Renal pelvis (tissue), 1 donor: ENCODE measurements at regions not wholly inside any gene's neighbourhood (a gene's known extent, or its start where the extent isn't known, plus 50 kb on each side); places are given as distances from the start of the nearest gene placed in this dataset.

Experiments used
- DNase-seq: peaks from one replicate; pipeline ENCODE4 v3.0.0-alpha.2; 2013

GRCh38 chr5:17430241-17430640 lies 67.8 kb upstream of the TAF11L2 start:
- no peak for DNase-seq

GRCh38 chr5:17431272-17432050 lies 66.6 kb upstream of the TAF11L2 start:
- no peak for DNase-seq

DNA sequence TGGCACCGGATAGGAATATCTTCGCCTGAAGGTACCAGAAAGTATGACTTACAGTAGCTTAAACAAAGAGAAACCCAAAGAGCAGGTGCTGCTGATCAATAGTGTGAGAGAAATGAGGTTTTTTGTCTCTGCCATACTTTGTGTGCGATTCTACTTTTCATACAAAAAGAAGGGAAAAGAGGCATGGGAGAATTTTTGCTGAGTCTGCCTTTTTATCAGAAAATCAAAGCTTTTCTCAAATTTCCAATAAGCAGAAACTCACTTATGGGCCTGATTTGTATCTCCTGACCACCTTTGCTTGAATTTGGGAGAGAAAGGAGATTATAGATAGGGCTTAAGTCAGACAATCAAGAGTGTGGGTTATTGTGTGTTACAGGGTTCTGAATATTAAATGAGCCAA lies 65.5 kb upstream of the TAF11L2 start:
- no peak for DNase-seq

DNA sequence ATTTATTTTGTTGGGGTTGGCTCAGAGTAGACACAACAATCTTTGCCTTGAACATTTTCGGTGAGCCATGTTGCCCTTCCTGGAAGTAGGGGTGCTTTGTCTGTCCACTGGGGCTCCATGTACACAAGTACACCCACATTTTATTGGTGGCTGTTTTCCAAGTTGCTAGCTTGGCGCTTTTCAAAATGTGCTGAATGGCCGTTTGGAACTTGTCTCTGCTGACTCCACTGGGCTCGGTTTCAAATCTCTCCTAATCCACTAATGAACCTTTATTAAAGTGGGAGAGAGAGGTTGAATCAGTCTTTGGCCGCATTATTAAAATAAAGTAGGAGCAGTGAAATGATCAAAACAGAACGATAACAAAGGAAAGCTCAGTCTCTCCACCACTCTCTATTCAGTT lies 64.6 kb upstream of the TAF11L2 start:
- no peak for DNase-seq

DNA sequence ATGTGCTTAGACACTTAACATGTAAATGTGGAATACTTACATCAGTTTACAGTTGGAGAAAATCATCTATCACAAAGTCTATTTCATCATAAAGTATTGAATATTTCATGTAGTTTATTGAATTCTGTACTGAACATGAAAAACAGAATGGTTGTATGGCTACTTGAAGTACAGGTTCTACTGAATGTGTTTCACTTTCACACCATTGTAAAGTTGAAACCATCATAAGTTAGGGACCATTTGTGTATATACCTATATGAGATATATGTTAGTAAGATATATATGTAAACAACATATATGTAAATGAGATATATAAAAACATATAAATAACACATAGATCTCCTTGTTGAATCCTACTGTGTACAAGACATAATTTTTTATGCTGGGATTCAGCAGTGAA lies 63.0 kb upstream of the TAF11L2 start:
- no peak for DNase-seq

GRCh38 chr5:17436350-17436749 lies 61.7 kb upstream of the TAF11L2 start:
- DNase-seq, result no peak

DNA sequence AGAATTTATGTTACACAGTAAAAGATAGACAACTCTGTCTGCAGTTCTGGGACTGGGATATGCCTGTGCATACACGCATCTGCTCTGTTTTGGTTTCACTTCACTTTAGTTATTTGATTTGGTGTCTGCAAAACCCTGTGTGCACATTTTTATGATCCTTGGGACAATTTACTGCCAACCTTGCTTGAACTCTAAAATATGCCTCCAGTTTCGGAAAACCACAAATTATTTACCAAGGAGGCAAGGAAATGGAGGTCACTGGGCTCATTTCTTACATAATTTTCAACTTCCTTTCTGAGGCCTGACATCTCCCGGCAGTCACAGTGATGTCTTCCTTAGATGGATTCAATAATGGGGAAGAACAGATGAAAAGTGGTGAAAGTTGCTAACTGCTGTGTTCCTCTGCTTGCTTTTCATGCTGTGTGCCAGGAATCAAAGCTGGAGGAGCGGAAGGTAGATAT lies 61.2 kb upstream of the TAF11L2 start:
- peak; percentile 77 for DNase-seq

DNA sequence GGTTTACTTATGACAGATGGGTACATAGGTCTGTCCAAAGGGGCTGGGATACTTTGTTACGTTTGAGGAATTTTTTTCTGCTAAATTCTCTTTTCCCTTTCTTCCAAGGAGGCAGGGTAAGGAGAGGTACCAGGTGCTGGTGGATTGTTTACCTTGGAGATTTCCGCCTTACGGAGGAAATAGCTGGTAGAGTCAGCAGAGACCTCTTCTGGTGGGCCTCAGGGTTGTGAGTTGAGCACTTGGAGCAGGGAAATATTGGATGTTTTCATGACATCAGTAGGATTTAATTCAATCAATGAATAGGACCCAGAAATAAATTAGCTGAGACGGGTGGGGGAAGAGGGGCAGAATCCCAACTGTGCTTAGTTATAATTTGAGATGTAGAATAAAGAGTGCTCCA lies 60.0 kb upstream of the TAF11L2 start:
- DNase-seq, result no peak

- DNase-seq, result no peak
Measured at GRCh38 chr5:17439956-17440355, 58.1 kb upstream of the TAF11L2 start.

DNA sequence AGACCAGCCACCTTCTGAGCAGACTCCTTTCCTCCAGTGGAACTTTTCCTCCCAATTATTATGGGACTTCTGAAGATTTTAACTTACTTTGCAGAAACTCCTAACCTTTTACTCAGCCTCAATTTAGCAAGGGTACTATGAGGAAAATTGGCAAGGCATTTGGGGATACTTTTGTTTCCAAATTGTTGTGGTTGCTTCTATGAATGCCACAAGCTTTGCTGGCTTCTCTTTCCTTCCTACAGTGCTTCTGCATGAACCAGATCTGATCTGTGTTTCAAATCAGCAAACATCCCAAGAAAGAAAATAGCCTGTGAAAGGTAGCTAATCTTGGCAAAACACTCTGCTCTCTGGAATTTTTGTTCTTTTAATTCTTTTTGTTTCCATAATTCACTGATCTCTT lies 57.3 kb upstream of the TAF11L2 start:
- no peak for DNase-seq

GRCh38 chr5:17441351-17441750 lies 56.7 kb upstream of the TAF11L2 start:
- DNase-seq, result no peak

GRCh38 chr5:17443333-17444130 lies 54.5 kb upstream of the TAF11L2 start:
- DNase-seq, result no peak

- DNase-seq, result no peak
Measured at GRCh38 chr5:17444496-17444895, 53.5 kb upstream of the TAF11L2 start.

- no peak for DNase-seq
Measured at GRCh38 chr5:17445185-17445584, 52.8 kb upstream of the TAF11L2 start.
